Transverse colon (tissue), 4 donors: ENCODE measurements at regions not wholly inside any gene's neighbourhood (a gene's known extent, or its start where the extent isn't known, plus 50 kb on each side); places are given as distances from the start of the nearest gene placed in this dataset.

Experiments
- POLR2AphosphoS5 ChIP-seq, 3 donors: sonication (generic); formaldehyde crosslinking; IDR thresholded peaks; one replicate each; pipeline ENCODE4 v1.6.1; 2016; ENCODE audit warnings: antibody characterized with exemption in 3 of 3
- TF ChIP-seq, protein P1 (sequence below), 5 experiments: fragments of 200-600 bp in 3 of 5; fragments of 450-650 bp in 2 of 5; sonication (generic) in 3 of 5; IDR thresholded peaks; 1 replicate in 2 of 5; 2 replicates in 3 of 5; pipeline ENCODE4 v1.5.1; 2016 to 2017; ENCODE audit warnings: antibody characterized with exemption in 5 of 5, inconsistent platforms in 3 of 5, mild to moderate bottlenecking in 2 of 5, moderate library complexity in 1 of 5

DNA sequence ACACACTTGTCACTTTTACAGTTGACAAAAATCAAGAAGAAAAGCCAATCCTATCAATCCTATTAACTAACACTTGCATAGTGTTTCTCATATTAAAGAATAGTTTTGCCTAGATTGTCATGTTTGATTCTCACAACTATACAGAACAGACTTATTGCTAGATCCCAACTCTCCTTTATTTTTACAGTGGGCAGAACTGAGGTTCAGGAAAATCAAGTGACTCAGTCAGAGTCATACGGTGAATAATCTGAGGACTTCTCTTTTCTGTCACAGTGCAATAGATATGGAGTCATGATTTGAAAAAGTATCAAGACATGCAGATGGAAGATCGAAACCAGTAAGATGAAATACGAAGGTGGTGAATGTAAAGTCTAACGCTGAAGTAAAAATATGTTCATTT, 195.1 kb upstream of the CITED2 start:
- TF ChIP-seq POLR2AphosphoS5 (IDR thresholded peaks at IDR 0.05): no peak
- TF ChIP-seq, protein P1, sequence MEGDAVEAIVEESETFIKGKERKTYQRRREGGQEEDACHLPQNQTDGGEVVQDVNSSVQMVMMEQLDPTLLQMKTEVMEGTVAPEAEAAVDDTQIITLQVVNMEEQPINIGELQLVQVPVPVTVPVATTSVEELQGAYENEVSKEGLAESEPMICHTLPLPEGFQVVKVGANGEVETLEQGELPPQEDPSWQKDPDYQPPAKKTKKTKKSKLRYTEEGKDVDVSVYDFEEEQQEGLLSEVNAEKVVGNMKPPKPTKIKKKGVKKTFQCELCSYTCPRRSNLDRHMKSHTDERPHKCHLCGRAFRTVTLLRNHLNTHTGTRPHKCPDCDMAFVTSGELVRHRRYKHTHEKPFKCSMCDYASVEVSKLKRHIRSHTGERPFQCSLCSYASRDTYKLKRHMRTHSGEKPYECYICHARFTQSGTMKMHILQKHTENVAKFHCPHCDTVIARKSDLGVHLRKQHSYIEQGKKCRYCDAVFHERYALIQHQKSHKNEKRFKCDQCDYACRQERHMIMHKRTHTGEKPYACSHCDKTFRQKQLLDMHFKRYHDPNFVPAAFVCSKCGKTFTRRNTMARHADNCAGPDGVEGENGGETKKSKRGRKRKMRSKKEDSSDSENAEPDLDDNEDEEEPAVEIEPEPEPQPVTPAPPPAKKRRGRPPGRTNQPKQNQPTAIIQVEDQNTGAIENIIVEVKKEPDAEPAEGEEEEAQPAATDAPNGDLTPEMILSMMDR (IDR thresholded peaks at IDR 0.05): no peak
